Esophagus (tissue), 2 donors: ENCODE measurements at regions not wholly inside any gene's neighbourhood (a gene's known extent, or its start where the extent isn't known, plus 50 kb on each side); places are given as distances from the start of the nearest gene placed in this dataset.
"Not testable (repeated sequence)": the region's sequence is repeated elsewhere in the genome, so short reads cannot be mapped to it uniquely, and the experiment has no call there.

Source experiments
- H3K27ac ChIP-seq, 2 donors: one replicate each; pipeline ENCODE4 v1.5.1; 2013; ENCODE audit warnings: low read depth in 2 of 2, mild to moderate bottlenecking in 2 of 2, inconsistent platforms in 1 of 2, low read length in 1 of 2, moderate library complexity in 1 of 2
- H3K27me3 ChIP-seq, 2 donors: one replicate each; pipeline ENCODE4 v1.6.1; 2013; ENCODE audit warnings: low read length in 2 of 2, control low read depth in 1 of 2, mild to moderate bottlenecking in 1 of 2; ENCODE audit not compliant: insufficient read depth in 2 of 2, control insufficient read depth in 1 of 2
- H3K36me3 ChIP-seq, 2 donors: one replicate each; pipeline ENCODE4 v1.6.1; 2013; ENCODE audit warnings: low read length in 1 of 2; ENCODE audit not compliant: control insufficient read depth in 2 of 2, insufficient read depth in 2 of 2
- H3K4me1 ChIP-seq, 2 donors: one replicate each; pipeline ENCODE4 v1.6.1; 2013; ENCODE audit warnings: low read length in 1 of 2; ENCODE audit not compliant: control insufficient read depth in 2 of 2, insufficient read depth in 2 of 2
- H3K4me3 ChIP-seq, 2 donors: one replicate each; pipeline ENCODE4 v1.5.1; 2013; ENCODE audit warnings: low read length in 2 of 2, mild to moderate bottlenecking in 2 of 2, low read depth in 1 of 2, moderate library complexity in 1 of 2
- H3K9me3 ChIP-seq, 2 donors: one replicate each; pipeline ENCODE4 v1.6.1; 2013; ENCODE audit warnings: mild to moderate bottlenecking in 2 of 2, low read depth in 1 of 2, low read length in 1 of 2, moderate library complexity in 1 of 2; ENCODE audit not compliant: control insufficient read depth in 2 of 2, insufficient read depth in 1 of 2
- WGBS, 2 donors: extraction: QIAGEN DNeasy Blood & Tissue Kit; methylation state at CpG; one replicate each; pipeline ENCODE4 v1.1.7; 2013; 5-methylcytosine and 5-hydroxymethylcytosine counted together
- donor health status: healthy with polysubstance abuse.
- donor health status: Bipolar disorder and iron deficiency.

GRCh38 chr4:110410853-110411573, 64.9 kb upstream of the ENPEP start:
- WGBS, 2 donors: 59 to 62% methylated on average over 15 to 24 of the region's 35 CpGs
- not testable (repeated sequence) for H3K27me3 ChIP-seq, H3K9me3 ChIP-seq, H3K27ac ChIP-seq, H3K4me3 ChIP-seq, H3K4me1 ChIP-seq, H3K36me3 ChIP-seq

- Histone ChIP-seq H3K4me1 (no peaks in the 10 kb centered on the region), H3K27me3 (no peaks in the 10 kb centered on the region), H3K27ac (no peak overlapping the region), H3K9me3 (no peaks in the 10 kb centered on the region), H3K36me3 (no peaks in the 10 kb centered on the region), H3K4me3 (no peak overlapping the region)
- WGBS, 2 donors: 67 to 77% methylated on average over 7 of the region's 7 CpGs
Observed at GRCh38 chr4:110400086-110400485, 75.9 kb upstream of the ENPEP start.

- WGBS, 2 donors: 83 to 86% methylated on average over 10 of the region's 10 CpGs
Observed at GRCh38 chr4:110399046-110399445, 76.9 kb upstream of the ENPEP start.

GRCh38 chr4:110396963-110397362, 79.0 kb upstream of the ENPEP start:
- Histone ChIP-seq H3K36me3 (no peaks in the 10 kb centered on the region), H3K4me3 (no peak overlapping the region), H3K27ac (no peak overlapping the region), H3K4me1 (no peaks in the 10 kb centered on the region), H3K27me3 (no peaks in the 10 kb centered on the region), H3K9me3 (no peaks in the 10 kb centered on the region)
- 81 to 90% methylated on average over 2 of the region's 2 CpGs for WGBS, 2 donors

More at GRCh38 chr4:110399046-110399445, 76.9 kb upstream of the ENPEP start:
- not testable (repeated sequence) for H3K27ac ChIP-seq, H3K4me3 ChIP-seq, H3K36me3 ChIP-seq, H3K4me1 ChIP-seq, H3K9me3 ChIP-seq, H3K27me3 ChIP-seq

GRCh38 chr4:110395421-110395820, 80.5 kb upstream of the ENPEP start:
- 90% methylated on average over 1 of the region's 1 CpG for WGBS, 2 donors
- Histone ChIP-seq H3K4me1 (no peaks in the 10 kb centered on the region), H3K27me3 (no peaks in the 10 kb centered on the region), H3K27ac (no peak overlapping the region), H3K36me3 (no peaks in the 10 kb centered on the region), H3K9me3 (no peaks in the 10 kb centered on the region), H3K4me3 (no peak overlapping the region)

GRCh38 chr4:110394871-110395270, 81.1 kb upstream of the ENPEP start:
- no peaks in the 10 kb centered on the region for H3K36me3 ChIP-seq
- no peaks in the 10 kb centered on the region for H3K27me3 ChIP-seq
- H3K9me3 ChIP-seq: no peaks in the 10 kb centered on the region
- H3K27ac ChIP-seq: no peak overlapping the region
- H3K4me3 ChIP-seq: no peak overlapping the region
- no peaks in the 10 kb centered on the region for H3K4me1 ChIP-seq

- Histone ChIP-seq H3K27me3 (no peaks in the 10 kb centered on the region), H3K4me3 (no peak overlapping the region), H3K27ac (no peak overlapping the region), H3K4me1 (no peaks in the 10 kb centered on the region), H3K36me3 (no peaks in the 10 kb centered on the region), H3K9me3 (no peaks in the 10 kb centered on the region)
Observed at GRCh38 chr4:110381784-110382183, 94.2 kb upstream of the ENPEP start.

- H3K9me3 ChIP-seq: no peaks in the 10 kb centered on the region
- H3K36me3 ChIP-seq: no peaks in the 10 kb centered on the region
- WGBS, 2 donors: 70 to 77% methylated on average over 2 of the region's 2 CpGs
- no peak overlapping the region for H3K27ac ChIP-seq
- no peaks in the 10 kb centered on the region for H3K27me3 ChIP-seq
- no peaks in the 10 kb centered on the region for H3K4me1 ChIP-seq
- H3K4me3 ChIP-seq: no peak overlapping the region
Observed at GRCh38 chr4:110372485-110372884, 103.5 kb upstream of the ENPEP start.

- H3K9me3 ChIP-seq: no peaks in the 10 kb centered on the region
- H3K27ac ChIP-seq: no peak overlapping the region
- H3K4me1 ChIP-seq: no peaks in the 10 kb centered on the region
- 50 to 61% methylated on average over 4 of the region's 4 CpGs for WGBS, 2 donors
- no peaks in the 10 kb centered on the region for H3K27me3 ChIP-seq
- H3K4me3 ChIP-seq: no peak overlapping the region
- no peaks in the 10 kb centered on the region for H3K36me3 ChIP-seq
Observed at GRCh38 chr4:110371016-110371770, 104.8 kb upstream of the ENPEP start.

GRCh38 chr4:110368409-110368808, 107.5 kb upstream of the ENPEP start:
- Histone ChIP-seq H3K27ac (no peak overlapping the region), H3K9me3 (no peaks in the 10 kb centered on the region)
- 89% methylated on average over 3 of the region's 3 CpGs for WGBS, 2 donors

More at GRCh38 chr4:110368409-110368808, 107.5 kb upstream of the ENPEP start:
- no peaks in the 10 kb centered on the region for H3K36me3 ChIP-seq
- no peaks in the 10 kb centered on the region for H3K27me3 ChIP-seq
- no peaks in the 10 kb centered on the region for H3K4me1 ChIP-seq
- H3K4me3 ChIP-seq: no peak overlapping the region
